ENCODE measurements at regions not wholly inside any gene's neighbourhood (a gene's known extent, or its start where the extent isn't known, plus 50 kb on each side); places are given as distances from the start of the nearest gene placed in this dataset.

DNA sequence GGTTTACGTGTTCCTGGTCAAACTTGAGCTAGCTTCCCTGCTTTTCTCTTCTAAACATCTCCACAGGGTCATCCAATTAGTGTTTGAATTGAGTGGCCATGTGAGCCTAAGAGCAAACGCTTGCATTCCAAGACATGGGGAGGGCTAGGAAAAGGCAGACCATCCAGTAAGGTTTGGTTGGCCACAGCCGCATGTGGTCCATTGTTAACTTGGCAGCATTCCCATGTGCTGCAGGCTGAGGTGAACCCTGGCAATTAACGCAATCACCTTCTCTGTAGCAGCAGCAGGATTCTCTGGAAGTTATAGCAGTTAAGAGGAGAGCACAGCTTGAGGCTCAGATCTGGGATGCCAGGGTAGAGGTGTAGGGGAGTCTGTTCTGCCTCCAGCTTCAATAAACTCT is 502.2 kb upstream of the LMCD1 start:
- H3K36me3 ChIP-seq, result no peaks in the 10 kb centered on the region
- no peaks in the 10 kb centered on the region for H3K4me1 ChIP-seq
- no peak overlapping the region for H3K4me3 ChIP-seq
- DNase-seq, result no peak
- no peak overlapping the region for H3K27ac ChIP-seq
- TF ChIP-seq POLR2A (IDR thresholded peaks at IDR 0.05), result no peak
- TF ChIP-seq, protein P1, sequence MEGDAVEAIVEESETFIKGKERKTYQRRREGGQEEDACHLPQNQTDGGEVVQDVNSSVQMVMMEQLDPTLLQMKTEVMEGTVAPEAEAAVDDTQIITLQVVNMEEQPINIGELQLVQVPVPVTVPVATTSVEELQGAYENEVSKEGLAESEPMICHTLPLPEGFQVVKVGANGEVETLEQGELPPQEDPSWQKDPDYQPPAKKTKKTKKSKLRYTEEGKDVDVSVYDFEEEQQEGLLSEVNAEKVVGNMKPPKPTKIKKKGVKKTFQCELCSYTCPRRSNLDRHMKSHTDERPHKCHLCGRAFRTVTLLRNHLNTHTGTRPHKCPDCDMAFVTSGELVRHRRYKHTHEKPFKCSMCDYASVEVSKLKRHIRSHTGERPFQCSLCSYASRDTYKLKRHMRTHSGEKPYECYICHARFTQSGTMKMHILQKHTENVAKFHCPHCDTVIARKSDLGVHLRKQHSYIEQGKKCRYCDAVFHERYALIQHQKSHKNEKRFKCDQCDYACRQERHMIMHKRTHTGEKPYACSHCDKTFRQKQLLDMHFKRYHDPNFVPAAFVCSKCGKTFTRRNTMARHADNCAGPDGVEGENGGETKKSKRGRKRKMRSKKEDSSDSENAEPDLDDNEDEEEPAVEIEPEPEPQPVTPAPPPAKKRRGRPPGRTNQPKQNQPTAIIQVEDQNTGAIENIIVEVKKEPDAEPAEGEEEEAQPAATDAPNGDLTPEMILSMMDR (IDR thresholded peaks at IDR 0.05), result no peak
- no peaks in the 10 kb centered on the region for H3K27me3 ChIP-seq
- no peaks in the 10 kb centered on the region for H3K9me3 ChIP-seq
- WGBS, 2 donors, result 43 to 66% methylated on average over 3 to 4 of the region's 4 CpGs
- intact Hi-C loops (cut with DNase I), result no loop called here

DNA sequence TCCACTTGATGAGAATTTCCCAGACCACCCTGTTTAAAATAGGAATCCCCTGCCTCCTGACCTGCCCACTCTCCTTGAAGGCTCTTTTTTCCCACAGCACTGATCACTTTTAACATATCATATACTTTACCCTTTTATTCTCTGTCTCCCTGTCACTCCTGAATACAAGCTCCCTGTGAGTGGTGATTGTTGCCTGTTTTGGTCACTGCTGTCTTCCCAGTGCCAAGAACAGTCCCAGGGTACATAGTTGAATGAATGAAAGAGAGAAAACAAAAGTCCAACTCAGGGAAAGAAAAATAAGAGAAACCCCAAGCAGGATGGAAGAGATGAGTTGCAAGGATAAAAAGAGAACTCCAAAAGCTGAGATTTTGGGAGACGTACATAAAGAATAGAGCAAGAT is 500.3 kb upstream of the LMCD1 start:
- WGBS, 2 donors, result 0 to 40% methylated on average over 1 of the region's 1 CpG
- DNase-seq, result no peak

DNA sequence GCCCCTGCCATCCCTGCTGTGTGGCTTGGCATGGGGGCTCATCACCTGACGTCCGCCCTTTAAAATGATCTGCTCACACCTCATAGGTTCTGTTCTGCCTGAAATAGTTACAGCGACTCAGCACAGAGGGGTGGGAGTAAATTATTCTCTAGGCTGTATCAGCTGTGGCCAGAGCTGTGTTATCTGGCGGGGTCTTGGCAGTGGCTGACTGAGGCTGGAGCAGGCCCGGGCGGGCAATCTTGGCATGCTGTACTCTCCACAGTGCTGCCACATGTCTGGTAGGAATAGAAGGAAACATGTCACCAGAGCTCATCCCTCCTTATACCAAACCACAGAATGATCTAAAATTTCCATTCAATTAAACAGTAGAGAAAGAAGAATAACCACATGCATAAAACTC is 499.9 kb upstream of the LMCD1 start:
- Histone ChIP-seq H3K4me3 (no peak overlapping the region), H3K9me3 (no peaks in the 10 kb centered on the region), H3K27ac (no peak overlapping the region), H3K27me3 (no peaks in the 10 kb centered on the region), H3K4me1 (no peaks in the 10 kb centered on the region), H3K36me3 (no peaks in the 10 kb centered on the region)
- TF ChIP-seq, protein P1 (IDR thresholded peaks at IDR 0.05), result no peak
- TF ChIP-seq POLR2A (IDR thresholded peaks at IDR 0.05), result no peak
- WGBS, 2 donors, result 43 to 70% methylated on average over 3 to 5 of the region's 6 CpGs
- intact Hi-C loops (cut with DNase I), result no loop called here
- no peak for DNase-seq

More for the DNA sequence above, 500.3 kb upstream of the LMCD1 start:
- intact Hi-C loops (cut with DNase I), result no loop called here
- no peak overlapping the region for H3K27ac ChIP-seq
- no peaks in the 10 kb centered on the region for H3K36me3 ChIP-seq
- no peaks in the 10 kb centered on the region for H3K9me3 ChIP-seq
- no peak for TF ChIP-seq POLR2A (IDR thresholded peaks at IDR 0.05)
- TF ChIP-seq, protein P1 (IDR thresholded peaks at IDR 0.05), result no peak
- H3K4me1 ChIP-seq, result no peaks in the 10 kb centered on the region
- H3K4me3 ChIP-seq, result no peak overlapping the region
- no peaks in the 10 kb centered on the region for H3K27me3 ChIP-seq

DNA sequence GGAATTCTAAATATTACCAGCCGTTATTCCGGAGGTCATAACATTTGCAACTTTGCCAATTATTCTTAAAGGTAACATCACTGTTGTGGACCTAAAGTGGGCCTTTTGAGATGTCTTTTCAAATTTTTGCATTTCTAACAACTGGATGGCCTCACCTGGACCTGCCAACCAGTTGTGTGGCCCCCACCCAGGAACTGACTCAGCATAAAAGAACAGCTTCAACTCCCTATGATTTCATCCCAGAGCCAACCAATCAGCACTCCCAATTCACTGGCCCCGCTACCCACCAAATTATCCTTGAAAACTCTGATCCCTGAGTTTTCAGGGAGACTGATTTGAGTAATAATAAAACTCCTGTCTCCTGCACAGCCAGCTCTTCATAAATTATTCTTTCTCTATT is 489.7 kb upstream of the LMCD1 start:
- no peak for DNase-seq
- Histone ChIP-seq H3K27me3 (no peaks in the 10 kb centered on the region), H3K4me1 (no peaks in the 10 kb centered on the region), H3K27ac (no peak overlapping the region), H3K36me3 (no peaks in the 10 kb centered on the region), H3K9me3 (no peaks in the 10 kb centered on the region), H3K4me3 (no peak overlapping the region)
- 83 to 84% methylated on average over 3 of the region's 3 CpGs for WGBS, 2 donors
- TF ChIP-seq, protein P1 (IDR thresholded peaks at IDR 0.05), result no peak
- TF ChIP-seq POLR2A (IDR thresholded peaks at IDR 0.05), result no peak
- intact Hi-C loops (cut with DNase I), result no loop called here

DNA sequence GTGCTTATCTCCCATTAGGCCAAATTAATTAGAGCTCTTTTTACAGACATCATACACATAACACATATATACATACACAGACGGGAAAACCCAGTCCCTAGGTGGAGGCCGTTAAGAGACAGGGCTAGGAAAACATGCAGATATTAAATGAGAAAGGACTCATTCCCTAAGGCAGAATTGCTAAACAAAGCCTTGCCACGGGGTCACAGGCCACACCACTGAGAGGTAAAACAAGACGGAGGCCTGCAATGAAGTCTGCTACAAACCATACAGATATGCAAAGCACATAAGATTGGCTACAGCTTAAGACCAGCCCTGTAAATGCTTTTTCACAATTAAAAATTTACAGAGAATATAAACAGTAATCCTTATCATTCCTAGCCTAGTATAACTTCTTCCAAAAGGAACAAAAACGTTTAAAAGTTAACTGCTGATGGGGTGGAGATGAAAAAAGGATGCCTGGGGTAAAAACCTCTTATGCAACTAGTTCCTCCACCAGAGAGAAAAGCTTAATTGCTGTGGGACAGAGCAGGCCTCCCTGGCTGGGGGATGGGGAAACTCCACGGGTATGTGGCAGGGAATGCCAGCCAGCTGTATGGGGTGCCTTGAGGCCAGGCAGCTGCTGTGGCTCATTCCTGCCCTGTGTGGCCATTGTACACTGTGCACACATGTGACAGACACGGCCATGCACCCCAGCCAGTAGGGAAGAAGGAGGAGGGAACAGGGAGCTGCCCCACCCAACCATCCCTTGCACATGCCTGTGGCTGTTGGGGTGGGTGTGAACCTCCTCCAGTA is 481.4 kb upstream of the LMCD1 start:
- DNase-seq, result no peak
- H3K27me3 ChIP-seq, result no peaks in the 10 kb centered on the region
- TF ChIP-seq POLR2A (IDR thresholded peaks at IDR 0.05), result no peak
- TF ChIP-seq, protein P1 (IDR thresholded peaks at IDR 0.05), result no peak
- H3K4me1 ChIP-seq, result no peaks in the 10 kb centered on the region
- H3K27ac ChIP-seq, result no peak overlapping the region
- H3K9me3 ChIP-seq, result no peaks in the 10 kb centered on the region
- no peaks in the 10 kb centered on the region for H3K36me3 ChIP-seq
- 57 to 71% methylated on average over 7 of the region's 7 CpGs for WGBS, 2 donors
- intact Hi-C loops (cut with DNase I), result no loop called here
- no peak overlapping the region for H3K4me3 ChIP-seq
